HFFc6 (cell line): ENCODE measurements at regions not wholly inside any gene's neighbourhood (a gene's known extent, or its start where the extent isn't known, plus 50 kb on each side); places are given as distances from the start of the nearest gene placed in this dataset.
A peak's percentile ranks its signal among the peaks of the same experiment; 100 is the strongest.

Experiments used
- DNase-seq: peaks from one replicate; pipeline ENCODE4 v3.0.0-alpha.2; 2018
- H3K27ac Mint-ChIP-seq: 2 replicates; pipeline ENCODE4 v1.8.0; 2020; ENCODE audit warnings: mild to moderate bottlenecking, mixed read lengths
- H3K27me3 Mint-ChIP-seq: 2 replicates; pipeline ENCODE4 v1.8.0; 2021; ENCODE audit warnings: mild to moderate bottlenecking, moderate library complexity, mixed read lengths; ENCODE audit not compliant: insufficient read depth
- H3K36me3 Mint-ChIP-seq: 2 replicates; pipeline ENCODE4 v1.8.0; 2021; ENCODE audit warnings: low read depth, mixed read lengths
- H3K4me1 Mint-ChIP-seq: 2 replicates; pipeline ENCODE4 v1.8.0; 2020; ENCODE audit warnings: low read depth, mixed read lengths
- H3K4me3 Mint-ChIP-seq: 2 replicates; pipeline ENCODE4 v1.8.0; 2020; ENCODE audit warnings: mild to moderate bottlenecking, moderate library complexity, mixed read lengths
- H3K9me3 Mint-ChIP-seq: 2 replicates; pipeline ENCODE4 v1.8.0; 2020; ENCODE audit warnings: mild to moderate bottlenecking, mixed read lengths
- TF ChIP-seq, protein P1 (sequence below): fragments of 200-600 bp; sonication (generic); IDR thresholded peaks from 2 replicates; pipeline ENCODE4 v1.5.0; 2021; ENCODE audit warnings: antibody characterized with exemption, mild to moderate bottlenecking

DNA sequence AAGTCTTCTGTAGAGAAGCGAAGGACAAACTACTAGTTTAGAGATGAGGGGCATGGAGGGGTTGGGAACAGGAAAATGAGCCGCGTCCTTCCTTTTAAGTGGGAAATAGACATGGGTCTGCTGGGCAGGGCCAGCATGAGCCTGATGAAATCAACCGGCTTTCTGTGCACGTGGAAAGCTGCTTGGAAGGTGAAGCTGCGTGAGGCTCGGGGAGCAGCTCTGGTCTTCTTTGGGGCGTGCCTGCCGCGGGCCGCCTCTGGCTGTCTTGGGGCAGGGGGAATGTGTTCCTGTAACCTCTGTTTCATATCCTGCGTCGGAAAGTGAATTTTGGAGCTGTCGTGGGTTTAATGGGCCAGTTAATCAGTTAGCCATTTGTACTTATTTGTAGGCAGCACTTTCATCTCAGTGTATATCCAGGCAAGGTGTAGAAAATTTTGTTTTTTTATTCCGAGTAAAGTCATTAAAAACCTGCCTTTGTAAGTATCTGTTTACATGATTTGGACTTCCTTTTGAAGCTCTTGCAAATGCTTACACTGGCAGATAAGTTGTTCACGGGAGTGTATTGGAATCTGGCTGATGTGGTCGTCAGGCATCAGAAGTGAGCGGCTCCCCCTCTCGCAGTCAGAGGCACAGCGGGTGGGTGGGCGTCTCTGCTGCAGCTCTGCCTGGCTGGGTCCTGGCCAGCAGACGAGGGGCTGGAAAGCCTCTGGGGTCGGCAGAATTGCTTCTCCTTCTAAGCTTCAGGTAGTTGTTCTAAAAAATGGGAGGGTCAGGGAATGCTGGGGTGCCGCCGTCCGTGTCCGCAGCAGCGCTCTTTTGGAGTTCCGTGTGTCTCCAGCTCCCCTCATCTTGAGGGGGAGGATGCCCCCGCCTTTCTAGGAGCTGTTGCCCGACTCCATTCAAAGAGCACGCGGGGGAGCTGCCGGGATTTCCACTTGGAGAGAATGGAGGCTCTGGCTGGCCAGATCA lies 70.5 kb upstream of the HGFAC start:
- TF ChIP-seq, protein P1, sequence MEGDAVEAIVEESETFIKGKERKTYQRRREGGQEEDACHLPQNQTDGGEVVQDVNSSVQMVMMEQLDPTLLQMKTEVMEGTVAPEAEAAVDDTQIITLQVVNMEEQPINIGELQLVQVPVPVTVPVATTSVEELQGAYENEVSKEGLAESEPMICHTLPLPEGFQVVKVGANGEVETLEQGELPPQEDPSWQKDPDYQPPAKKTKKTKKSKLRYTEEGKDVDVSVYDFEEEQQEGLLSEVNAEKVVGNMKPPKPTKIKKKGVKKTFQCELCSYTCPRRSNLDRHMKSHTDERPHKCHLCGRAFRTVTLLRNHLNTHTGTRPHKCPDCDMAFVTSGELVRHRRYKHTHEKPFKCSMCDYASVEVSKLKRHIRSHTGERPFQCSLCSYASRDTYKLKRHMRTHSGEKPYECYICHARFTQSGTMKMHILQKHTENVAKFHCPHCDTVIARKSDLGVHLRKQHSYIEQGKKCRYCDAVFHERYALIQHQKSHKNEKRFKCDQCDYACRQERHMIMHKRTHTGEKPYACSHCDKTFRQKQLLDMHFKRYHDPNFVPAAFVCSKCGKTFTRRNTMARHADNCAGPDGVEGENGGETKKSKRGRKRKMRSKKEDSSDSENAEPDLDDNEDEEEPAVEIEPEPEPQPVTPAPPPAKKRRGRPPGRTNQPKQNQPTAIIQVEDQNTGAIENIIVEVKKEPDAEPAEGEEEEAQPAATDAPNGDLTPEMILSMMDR: no peak
- Mint-ChIP-seq H3K36me3 (peaks cover 10% of the 10 kb centered on the region), H3K4me1 (peaks cover 44% of the 10 kb centered on the region), H3K27me3 (peaks cover 5% of the 10 kb centered on the region), H3K4me3 (no peak overlapping the region), H3K9me3 (no peaks in the 10 kb centered on the region), H3K27ac (peak overlapping the region; percentile 37)
- DNase-seq: no peak

DNA sequence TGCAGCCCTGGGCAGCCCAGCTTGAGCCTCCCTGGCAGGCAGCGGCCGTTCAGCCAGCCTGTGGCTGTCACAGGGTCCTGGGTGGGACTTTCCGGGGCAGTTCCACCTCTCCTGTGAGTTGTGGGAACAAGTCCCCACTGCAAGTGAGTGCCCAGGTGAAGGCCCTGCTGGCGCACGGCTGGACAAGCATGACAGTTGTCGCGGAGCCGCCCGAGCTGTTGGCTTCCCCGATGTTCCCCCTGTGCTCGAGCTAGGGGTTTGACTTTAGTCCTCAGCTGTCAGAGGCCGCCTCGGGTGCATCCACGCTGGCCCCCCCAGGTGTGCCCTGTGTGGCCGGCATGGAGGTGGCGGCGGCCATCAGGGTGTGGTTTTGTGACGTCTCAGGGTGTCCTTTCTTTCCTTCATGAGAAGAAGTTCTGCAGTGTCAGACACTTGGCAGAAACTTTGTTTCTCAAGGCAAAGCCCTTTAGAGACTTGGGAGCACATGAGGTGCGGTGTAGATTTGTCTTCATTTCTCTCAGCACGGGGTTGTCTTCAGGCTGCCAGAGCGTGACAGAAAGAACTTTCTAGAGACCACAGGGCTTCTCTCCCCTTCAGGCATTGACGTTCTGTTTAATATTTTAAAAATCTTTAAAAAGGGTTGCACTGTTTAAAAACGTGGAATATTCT lies 69.4 kb upstream of the HGFAC start:
- Mint-ChIP-seq H3K4me1 (peaks cover 44% of the 10 kb centered on the region), H3K4me3 (no peak overlapping the region), H3K9me3 (no peaks in the 10 kb centered on the region), H3K27me3 (peaks cover 3% of the 10 kb centered on the region; the same call in 1 of the 2 replicates), H3K36me3 (peaks cover 10% of the 10 kb centered on the region), H3K27ac (no peak overlapping the region)
- DNase-seq: no peak
- TF ChIP-seq, protein P1: no peak

DNA sequence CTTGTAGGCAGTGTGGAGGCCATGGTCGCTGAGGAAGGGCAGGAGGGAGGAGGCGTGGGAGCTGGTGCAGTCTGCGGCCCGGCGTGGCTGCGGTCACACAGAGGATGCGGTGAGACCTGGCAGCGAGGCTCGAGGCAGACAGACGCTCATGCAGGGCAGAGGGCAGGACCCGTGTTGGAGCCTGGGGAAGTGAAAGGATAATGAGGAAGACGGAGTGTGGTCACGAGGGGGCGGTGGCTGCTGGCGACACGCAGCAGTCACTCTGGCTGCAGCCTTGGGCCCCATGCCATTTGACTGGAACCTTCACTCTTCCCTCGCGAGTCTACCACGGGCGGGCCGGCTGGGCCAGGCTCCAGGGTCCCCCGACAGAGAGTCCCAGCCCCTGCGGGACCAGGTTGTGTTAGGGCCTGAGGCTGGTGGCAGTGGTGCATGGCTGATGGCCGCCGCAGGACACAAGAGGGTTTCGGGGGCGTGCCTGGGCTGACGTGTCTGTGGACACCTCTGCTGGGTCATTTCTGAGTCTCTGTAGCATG lies 68.8 kb upstream of the HGFAC start:
- Mint-ChIP-seq H3K36me3 (peaks cover 14% of the 10 kb centered on the region), H3K4me3 (no peak overlapping the region), H3K27ac (no peak overlapping the region), H3K9me3 (no peaks in the 10 kb centered on the region), H3K4me1 (peaks cover 44% of the 10 kb centered on the region), H3K27me3 (peaks cover 3% of the 10 kb centered on the region; the same call in 1 of the 2 replicates)
- TF ChIP-seq, protein P1: no peak
- DNase-seq: no peak

DNA sequence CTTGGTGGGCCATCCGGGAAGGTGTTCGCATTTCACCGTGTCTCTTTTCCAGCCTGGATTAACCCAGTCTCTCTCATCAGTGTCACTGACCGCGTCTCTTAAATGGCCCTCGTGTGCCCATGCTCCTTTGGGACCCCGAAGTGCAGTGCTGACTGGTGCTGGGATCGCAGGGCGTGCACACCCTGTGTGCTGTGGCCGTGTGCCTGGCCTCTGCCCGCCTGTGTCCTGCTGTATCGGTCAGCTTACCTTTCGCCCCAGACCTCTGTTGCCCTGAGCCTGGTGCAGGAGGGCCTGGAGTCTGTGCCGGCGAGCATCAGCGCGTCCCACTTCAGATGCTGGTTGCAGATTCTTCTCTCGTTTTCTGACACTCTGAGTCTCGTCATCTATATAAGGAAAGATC lies 68.3 kb upstream of the HGFAC start:
- Mint-ChIP-seq H3K27ac (no peak overlapping the region), H3K4me3 (no peak overlapping the region), H3K36me3 (peaks cover 18% of the 10 kb centered on the region), H3K27me3 (peaks cover 3% of the 10 kb centered on the region; the same call in 1 of the 2 replicates), H3K9me3 (no peaks in the 10 kb centered on the region), H3K4me1 (peaks cover 40% of the 10 kb centered on the region)
- no peak for DNase-seq
- TF ChIP-seq, protein P1: no peak

DNA sequence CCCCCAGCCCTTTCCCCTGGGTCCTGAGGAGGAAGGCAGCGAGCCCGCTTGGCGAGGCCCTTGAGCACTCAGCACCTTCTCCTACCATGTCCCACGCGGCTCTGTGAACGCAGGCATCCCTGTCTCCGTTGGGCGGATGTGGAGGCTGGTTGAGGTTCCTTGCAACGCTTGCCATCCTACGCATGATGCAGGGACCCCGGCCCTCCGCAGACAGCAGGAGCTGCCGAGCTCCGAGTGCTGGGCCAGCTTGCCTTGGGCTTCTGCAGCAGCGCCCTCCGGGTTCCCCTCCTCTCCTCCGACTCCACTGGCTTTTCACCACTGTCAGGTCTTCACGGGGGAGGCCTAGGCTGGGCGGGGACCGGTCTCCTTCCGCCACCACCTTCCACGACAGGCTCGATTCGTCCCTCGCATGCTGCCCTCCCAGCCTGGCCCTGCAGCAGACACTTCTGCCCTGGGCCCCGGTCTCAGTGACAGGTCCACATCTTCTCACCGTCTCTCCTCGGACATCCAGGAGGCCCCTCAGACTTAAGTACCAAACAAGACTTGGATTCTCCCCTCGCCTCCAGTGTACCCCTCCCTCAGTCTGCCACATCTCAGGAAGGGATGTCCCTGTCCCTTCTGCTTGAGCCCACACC lies 67.6 kb upstream of the HGFAC start:
- TF ChIP-seq, protein P1: no peak
- Mint-ChIP-seq H3K4me3 (no peak overlapping the region), H3K36me3 (peaks cover 18% of the 10 kb centered on the region), H3K4me1 (peaks cover 35% of the 10 kb centered on the region), H3K9me3 (no peaks in the 10 kb centered on the region), H3K27ac (no peak overlapping the region), H3K27me3 (peaks cover 3% of the 10 kb centered on the region; the same call in 1 of the 2 replicates)
- DNase-seq: no peak
